DND-41 (cell line): ENCODE measurements at regions not wholly inside any gene's neighbourhood (a gene's known extent, or its start where the extent isn't known, plus 50 kb on each side); places are given as distances from the start of the nearest gene placed in this dataset.
"Not testable (repeated sequence)": the region's sequence is repeated elsewhere in the genome, so short reads cannot be mapped to it uniquely, and the experiment has no call there.

Experiments
- EZH2 ChIP-seq: IDR thresholded peaks from 3 replicates; pipeline ENCODE4 v1.6.1; 2012; ENCODE audit warnings: borderline replicate concordance, low read depth, mild to moderate bottlenecking, moderate library complexity, low read length, inconsistent platforms; ENCODE audit not compliant: severe bottlenecking
- TF ChIP-seq, protein P1 (sequence below): IDR thresholded peaks from 2 replicates; pipeline ENCODE4 v1.5.1; 2012; ENCODE audit warnings: borderline replicate concordance, low read length, moderate library complexity, mild to moderate bottlenecking; ENCODE audit not compliant: poor library complexity, severe bottlenecking; ENCODE audit errors: extremely low read depth

GRCh38 chr3:35146256-35147035, 492.9 kb upstream of the ARPP21 start:
- not testable (repeated sequence) for TF ChIP-seq EZH2
- TF ChIP-seq, protein P1, sequence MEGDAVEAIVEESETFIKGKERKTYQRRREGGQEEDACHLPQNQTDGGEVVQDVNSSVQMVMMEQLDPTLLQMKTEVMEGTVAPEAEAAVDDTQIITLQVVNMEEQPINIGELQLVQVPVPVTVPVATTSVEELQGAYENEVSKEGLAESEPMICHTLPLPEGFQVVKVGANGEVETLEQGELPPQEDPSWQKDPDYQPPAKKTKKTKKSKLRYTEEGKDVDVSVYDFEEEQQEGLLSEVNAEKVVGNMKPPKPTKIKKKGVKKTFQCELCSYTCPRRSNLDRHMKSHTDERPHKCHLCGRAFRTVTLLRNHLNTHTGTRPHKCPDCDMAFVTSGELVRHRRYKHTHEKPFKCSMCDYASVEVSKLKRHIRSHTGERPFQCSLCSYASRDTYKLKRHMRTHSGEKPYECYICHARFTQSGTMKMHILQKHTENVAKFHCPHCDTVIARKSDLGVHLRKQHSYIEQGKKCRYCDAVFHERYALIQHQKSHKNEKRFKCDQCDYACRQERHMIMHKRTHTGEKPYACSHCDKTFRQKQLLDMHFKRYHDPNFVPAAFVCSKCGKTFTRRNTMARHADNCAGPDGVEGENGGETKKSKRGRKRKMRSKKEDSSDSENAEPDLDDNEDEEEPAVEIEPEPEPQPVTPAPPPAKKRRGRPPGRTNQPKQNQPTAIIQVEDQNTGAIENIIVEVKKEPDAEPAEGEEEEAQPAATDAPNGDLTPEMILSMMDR, result not testable (repeated sequence)
